ENCODE measurements at regions not wholly inside any gene's neighbourhood (a gene's known extent, or its start where the extent isn't known, plus 50 kb on each side); places are given as distances from the start of the nearest gene placed in this dataset.
"Not testable (repeated sequence)": the region's sequence is repeated elsewhere in the genome, so short reads cannot be mapped to it uniquely, and the experiment has no call there.

DNA sequence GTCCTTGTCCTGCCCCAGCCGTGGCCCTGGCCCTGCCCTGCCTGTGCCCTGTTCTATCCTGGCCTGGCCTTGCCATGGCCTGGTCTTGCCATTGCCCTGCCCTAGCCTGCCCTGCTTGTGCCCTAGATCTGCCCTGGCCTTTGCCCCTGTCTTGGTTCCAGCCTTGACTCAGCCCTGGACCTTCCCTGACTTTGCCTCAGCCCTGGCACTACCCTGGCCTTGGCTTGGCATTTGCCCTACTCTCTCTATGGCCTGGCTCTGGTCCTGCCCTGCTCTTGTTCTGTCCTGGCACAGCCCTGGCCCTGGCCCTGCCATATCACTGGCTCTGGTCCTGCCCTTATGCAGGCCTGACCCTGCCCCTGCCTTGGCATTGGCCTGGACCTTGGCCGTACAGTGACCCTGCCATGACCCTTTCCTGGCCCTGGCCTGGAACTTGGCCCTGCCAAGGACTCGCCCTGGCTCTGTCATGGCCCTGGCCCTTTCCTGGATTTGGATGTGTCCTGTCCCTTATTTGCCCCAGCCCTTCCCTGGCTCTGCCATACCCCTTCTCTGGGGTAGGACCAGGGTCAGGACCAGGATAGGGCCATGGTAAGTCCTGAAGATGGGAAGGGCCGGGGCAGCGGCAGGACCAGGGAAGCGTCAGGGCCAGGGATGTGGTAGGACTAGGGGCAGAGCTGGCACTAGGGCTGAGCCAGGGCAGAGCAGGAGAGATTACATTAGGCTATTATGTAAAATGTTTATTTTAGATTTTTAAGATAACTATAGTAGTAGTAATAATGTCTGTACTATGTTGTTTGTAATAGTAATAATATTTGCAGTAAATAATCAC, 254.5 kb downstream of the TP53TG3F start:
- not testable (repeated sequence) for TF ChIP-seq CTCF (conservative IDR thresholded peaks at IDR 0.05); EZH2 (IDR thresholded peaks at IDR 0.05; ENCODE audit: low read depth)
